ENCODE measurements at regions not wholly inside any gene's neighbourhood (a gene's known extent, or its start where the extent isn't known, plus 50 kb on each side); places are given as distances from the start of the nearest gene placed in this dataset.
A peak's percentile ranks its signal among the peaks of the same experiment; 100 is the strongest.

GRCh38 chr11:92794783-92795182, 174.7 kb upstream of the MTNR1B start:
- no peak for DNase-seq
- H3K4me2 ChIP-seq (ENCODE audit: insufficient read depth, insufficient read length, low read length): no peak overlapping the region
- Mint-ChIP-seq H3K4me3 (no peak overlapping the region), H3K9me3 (no peaks in the 10 kb centered on the region; a peak in 2 of 5 replicates), H3K27me3 (ENCODE audit: low read depth) (no peaks in the 10 kb centered on the region), H3K27ac (peak overlapping the region in 1 of 3 experiments; percentile 17; a peak in 1 of 7 replicates), H3K4me1 (peaks cover 39 to 44% of the 10 kb centered on the region in 2 experiments), H3K36me3 (ENCODE audit: insufficient read depth in 1 of 3, low read depth in 3 of 3) (peaks cover 14 to 43% (median 41%) of the 10 kb centered on the region in 3 experiments)
- TF ChIP-seq CTCF (conservative IDR thresholded peaks at IDR 0.05): no peak
- H3K27ac ChIP-seq (ENCODE audit: insufficient read length, low read depth, low read length): no peak overlapping the region
- H3K9ac ChIP-seq (ENCODE audit: extremely low read depth, insufficient read length, low read length): no peak overlapping the region
- no peak overlapping the region for H2BK20ac ChIP-seq (ENCODE audit: low read depth, low read length, poor library complexity, severe bottlenecking)
- no peak overlapping the region for H2BK5ac ChIP-seq (ENCODE audit: insufficient read length, low read length)
- no peak overlapping the region for H4K8ac ChIP-seq (replicated peaks; ENCODE audit: insufficient read length, low read depth, low read length)
- H3K18ac ChIP-seq (ENCODE audit: insufficient read length, low read depth, low read length): no peak overlapping the region
- no peak overlapping the region for H3K56ac ChIP-seq (ENCODE audit: insufficient read length, low read depth, low read length)
- H3K9me3 ChIP-seq (ENCODE audit: control insufficient read depth, low read depth, low read length): no peaks in the 10 kb centered on the region
- no peak overlapping the region for H2BK15ac ChIP-seq (ENCODE audit: low read depth, low read length)
- no peak overlapping the region for H4K91ac ChIP-seq (ENCODE audit: insufficient read length, low read depth, low read length)
- H3K4me1 ChIP-seq (ENCODE audit: insufficient read depth, low read length): peaks cover 10% of the 10 kb centered on the region
- no peak overlapping the region for H3K14ac ChIP-seq (ENCODE audit: insufficient read depth, low read length)
- no peak overlapping the region for H3K4ac ChIP-seq (ENCODE audit: low read depth, low read length)
- no peak overlapping the region for H3T11ph ChIP-seq (ENCODE audit: low read length)
- no peak overlapping the region for H4K5ac ChIP-seq (ENCODE audit: insufficient read length, low read depth, low read length)
- no peak overlapping the region for H2BK12ac ChIP-seq (ENCODE audit: insufficient read length, low read depth, low read length)
- no peaks in the 10 kb centered on the region for H3K79me2 ChIP-seq (ENCODE audit: insufficient read depth, low read length)
- no peaks in the 10 kb centered on the region for H3K23me2 ChIP-seq (ENCODE audit: insufficient read length, low read depth, low read length, poor library complexity, severe bottlenecking)
- no peaks in the 10 kb centered on the region for H3K79me1 ChIP-seq (ENCODE audit: insufficient read depth, low read depth, low read length, poor library complexity, severe bottlenecking)
- H3K23ac ChIP-seq (ENCODE audit: insufficient read length, low read depth, low read length): no peak overlapping the region
- H4K20me1 ChIP-seq (ENCODE audit: control insufficient read depth, insufficient read depth, insufficient read length): no peaks in the 10 kb centered on the region
- H2AK5ac ChIP-seq (ENCODE audit: insufficient read length, low read length): no peak overlapping the region
- H2BK120ac ChIP-seq (ENCODE audit: low read depth, low read length, poor library complexity, severe bottlenecking): no peak overlapping the region
- H2AFZ ChIP-seq (ENCODE audit: low read length): no peak overlapping the region
- H3K27me3 ChIP-seq (ENCODE audit: insufficient read depth, low read length): no peaks in the 10 kb centered on the region
- no CpG with 5 or more reads among the region's 2 CpGs for WGBS (ENCODE audit: extremely low coverage, insufficient read length, low lambda C conversion rate)
